WERI-Rb-1 (cell line): ENCODE measurements at regions not wholly inside any gene's neighbourhood (a gene's known extent, or its start where the extent isn't known, plus 50 kb on each side); places are given as distances from the start of the nearest gene placed in this dataset.

Source experiments
- DNase-seq: peaks from one replicate; pipeline ENCODE4 v3.0.0-alpha.2; 2020
- H3K27ac ChIP-seq: fragments of 250-450 bp; sonication (Bioruptor Pico); 2 replicates; pipeline ENCODE4 v1.5.1; 2020; ENCODE audit warnings: mild to moderate bottlenecking, moderate library complexity
- H3K27me3 ChIP-seq: fragments of 250-450 bp; sonication (Bioruptor Pico); 2 replicates; pipeline ENCODE4 v1.5.1; 2021; ENCODE audit warnings: mild to moderate bottlenecking, low read depth, moderate library complexity; ENCODE audit not compliant: insufficient read depth, severe bottlenecking
- H3K36me3 ChIP-seq: fragments of 250-450 bp; sonication (Bioruptor Pico); 2 replicates; pipeline ENCODE4 v1.5.1; 2020; ENCODE audit warnings: mild to moderate bottlenecking, moderate library complexity
- H3K4me3 ChIP-seq: 2 replicates; pipeline ENCODE4 v1.5.1; 2011; ENCODE audit warnings: low read depth, mild to moderate bottlenecking, control low read depth, low read length
- H3K9me3 ChIP-seq: fragments of 250-450 bp; sonication (Bioruptor Pico); 2 replicates; pipeline ENCODE4 v1.5.1; 2021; ENCODE audit warnings: mild to moderate bottlenecking, moderate library complexity; ENCODE audit not compliant: severe bottlenecking
- TF ChIP-seq, protein P1 (sequence below): IDR thresholded peaks from 2 replicates; pipeline ENCODE4 v1.5.1; 2011; ENCODE audit warnings: low read depth, mild to moderate bottlenecking, control low read depth, inconsistent platforms, low read length

DNA sequence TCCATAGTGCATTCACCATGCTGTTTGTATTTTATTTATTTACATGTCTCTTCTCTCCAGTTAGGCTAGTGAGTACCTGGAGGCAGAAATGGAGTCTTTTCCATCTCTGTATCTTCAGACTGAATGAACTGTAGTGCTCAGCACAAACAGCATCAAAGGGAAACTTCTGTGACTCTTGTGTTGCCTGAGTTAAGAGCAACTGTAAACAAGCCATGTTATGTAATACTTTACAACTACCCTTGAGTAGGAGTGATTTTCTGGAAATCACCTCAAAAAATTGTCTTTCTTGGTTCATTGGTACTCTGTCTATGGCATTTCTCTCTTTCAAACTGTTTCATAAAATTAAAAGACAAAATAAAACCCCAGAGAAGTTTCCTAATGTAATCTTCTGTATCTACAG is 258.3 kb downstream of the CGGBP1 start:
- Histone ChIP-seq H3K36me3 (no peaks in the 10 kb centered on the region), H3K27me3 (no peaks in the 10 kb centered on the region), H3K9me3 (no peaks in the 10 kb centered on the region), H3K27ac (no peak overlapping the region), H3K4me3 (no peak overlapping the region)
- DNase-seq, result no peak
- TF ChIP-seq, protein P1, sequence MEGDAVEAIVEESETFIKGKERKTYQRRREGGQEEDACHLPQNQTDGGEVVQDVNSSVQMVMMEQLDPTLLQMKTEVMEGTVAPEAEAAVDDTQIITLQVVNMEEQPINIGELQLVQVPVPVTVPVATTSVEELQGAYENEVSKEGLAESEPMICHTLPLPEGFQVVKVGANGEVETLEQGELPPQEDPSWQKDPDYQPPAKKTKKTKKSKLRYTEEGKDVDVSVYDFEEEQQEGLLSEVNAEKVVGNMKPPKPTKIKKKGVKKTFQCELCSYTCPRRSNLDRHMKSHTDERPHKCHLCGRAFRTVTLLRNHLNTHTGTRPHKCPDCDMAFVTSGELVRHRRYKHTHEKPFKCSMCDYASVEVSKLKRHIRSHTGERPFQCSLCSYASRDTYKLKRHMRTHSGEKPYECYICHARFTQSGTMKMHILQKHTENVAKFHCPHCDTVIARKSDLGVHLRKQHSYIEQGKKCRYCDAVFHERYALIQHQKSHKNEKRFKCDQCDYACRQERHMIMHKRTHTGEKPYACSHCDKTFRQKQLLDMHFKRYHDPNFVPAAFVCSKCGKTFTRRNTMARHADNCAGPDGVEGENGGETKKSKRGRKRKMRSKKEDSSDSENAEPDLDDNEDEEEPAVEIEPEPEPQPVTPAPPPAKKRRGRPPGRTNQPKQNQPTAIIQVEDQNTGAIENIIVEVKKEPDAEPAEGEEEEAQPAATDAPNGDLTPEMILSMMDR, result no peak

- TF ChIP-seq, protein P1, result no peak
- DNase-seq, result no peak
- Histone ChIP-seq H3K9me3 (no peaks in the 10 kb centered on the region), H3K36me3 (no peaks in the 10 kb centered on the region), H3K27ac (no peak overlapping the region), H3K27me3 (peaks cover under 1% of the 10 kb centered on the region), H3K4me3 (no peak overlapping the region)
Measured at GRCh38 chr3:87798567-87798947, 260.2 kb downstream of the CGGBP1 start.

DNA sequence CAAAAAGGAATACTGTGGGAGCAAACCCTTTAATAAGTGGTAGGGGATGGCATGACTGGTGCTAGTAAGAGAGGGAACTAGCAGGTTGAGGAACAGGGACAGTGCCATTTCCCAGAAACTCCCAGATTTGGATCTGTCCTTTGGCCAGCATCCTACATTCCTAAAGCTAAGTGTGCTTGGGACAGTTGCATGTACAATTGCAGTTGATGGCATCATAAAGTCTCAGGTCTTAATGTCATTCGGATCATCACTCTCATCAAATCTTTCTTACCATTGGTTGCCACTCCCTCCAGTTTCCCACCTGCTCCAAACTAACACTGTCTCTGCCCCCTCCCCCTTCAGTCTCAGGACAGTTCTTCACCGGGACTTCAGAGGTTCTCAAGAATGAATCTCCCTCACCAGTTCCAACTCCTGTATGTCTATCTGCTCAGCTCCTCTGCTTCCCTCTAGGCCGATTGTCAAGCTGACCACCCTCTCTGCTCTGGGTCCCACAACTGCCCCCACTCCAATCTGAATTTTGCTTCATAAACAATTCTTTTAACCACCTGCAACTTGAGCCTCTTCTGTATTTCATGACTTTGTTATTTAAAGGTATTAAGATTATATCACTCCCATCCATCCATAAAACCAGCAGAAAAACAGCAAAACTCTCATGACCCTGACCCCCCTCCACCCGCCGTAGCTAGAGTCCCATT is 260.8 kb downstream of the CGGBP1 start:
- TF ChIP-seq, protein P1, result no peak
- Histone ChIP-seq H3K9me3 (no peaks in the 10 kb centered on the region), H3K27ac (no peak overlapping the region), H3K36me3 (no peaks in the 10 kb centered on the region), H3K27me3 (peaks cover 6% of the 10 kb centered on the region), H3K4me3 (no peak overlapping the region)
- no peak for DNase-seq

GRCh38 chr3:87796843-87797185 is 262.0 kb downstream of the CGGBP1 start:
- TF ChIP-seq, protein P1, result no peak
- no peaks in the 10 kb centered on the region for H3K36me3 ChIP-seq
- H3K9me3 ChIP-seq, result no peaks in the 10 kb centered on the region
- no peak overlapping the region for H3K4me3 ChIP-seq
- no peak overlapping the region for H3K27ac ChIP-seq
- DNase-seq, result no peak
- H3K27me3 ChIP-seq, result peaks cover 18% of the 10 kb centered on the region

- no peak overlapping the region for H3K27ac ChIP-seq
- H3K9me3 ChIP-seq, result no peaks in the 10 kb centered on the region
- DNase-seq, result no peak
- H3K36me3 ChIP-seq, result no peaks in the 10 kb centered on the region
- no peak overlapping the region for H3K4me3 ChIP-seq
- H3K27me3 ChIP-seq, result peaks cover 21% of the 10 kb centered on the region
- TF ChIP-seq, protein P1, result no peak
Measured at GRCh38 chr3:87796137-87796842, 262.5 kb downstream of the CGGBP1 start.
